Lung (tissue), 11 donors: ENCODE measurements at regions not wholly inside any gene's neighbourhood (a gene's known extent, or its start where the extent isn't known, plus 50 kb on each side); places are given as distances from the start of the nearest gene placed in this dataset.

Source experiments
- ATAC-seq: fragments of 200-7000 bp; cut with Tn5 transposase; one replicate; pipeline ENCODE4 v1.9.1; 2020; ENCODE audit warnings: moderate number of reproducible peaks; ENCODE audit not compliant: insufficient read depth, low FRiP score
- DNase-seq, 3 donors: peaks; one replicate each; pipeline ENCODE4 v3.0.0-alpha.2; 2013 to 2017
- H3K27ac ChIP-seq, 2 donors: one replicate each; pipeline ENCODE4 v1.5.1; 2013; ENCODE audit warnings: mild to moderate bottlenecking in 2 of 2, moderate library complexity in 2 of 2, control low read depth in 1 of 2, inconsistent platforms in 1 of 2, low read depth in 1 of 2, low read length in 1 of 2
- H3K27me3 ChIP-seq, 3 donors: one replicate each; pipeline ENCODE4 v1.5.1; 2013; ENCODE audit warnings: low read length in 2 of 3; ENCODE audit not compliant: control insufficient read depth in 3 of 3, insufficient read depth in 3 of 3
- H3K36me3 ChIP-seq, 4 donors: one replicate each; pipeline ENCODE4 v1.5.1; 2013; ENCODE audit warnings: low read length in 4 of 4, mild to moderate bottlenecking in 1 of 4, moderate library complexity in 1 of 4; ENCODE audit not compliant: control insufficient read depth in 4 of 4, insufficient read depth in 4 of 4
- H3K4me1 ChIP-seq, 5 donors: one replicate each; pipeline ENCODE4 v1.5.1; 2013; ENCODE audit warnings: low read length in 5 of 5, mild to moderate bottlenecking in 2 of 5, moderate library complexity in 1 of 5; ENCODE audit not compliant: control insufficient read depth in 5 of 5, insufficient read depth in 5 of 5
- H3K4me3 ChIP-seq: one replicate; pipeline ENCODE4 v1.5.1; 2013; ENCODE audit warnings: mild to moderate bottlenecking, control low read depth, moderate library complexity
- H3K9ac ChIP-seq, 2 donors: one replicate each; pipeline ENCODE4 v1.5.1; 2013; ENCODE audit warnings: low read length in 2 of 2, control low read depth in 1 of 2; ENCODE audit not compliant: insufficient read depth in 1 of 2
- H3K9me3 ChIP-seq, 4 donors: one replicate each; pipeline ENCODE4 v1.5.1; 2013; ENCODE audit warnings: low read length in 3 of 4, mild to moderate bottlenecking in 1 of 4, moderate library complexity in 1 of 4; ENCODE audit not compliant: control insufficient read depth in 4 of 4, insufficient read depth in 3 of 4
- CTCF ChIP-seq: IDR thresholded peaks from 2 replicates; pipeline ENCODE4 v1.5.1; 2012; ENCODE audit warnings: mild to moderate bottlenecking; ENCODE audit errors: control extremely low read depth, extremely low read depth
- WGBS, 2 donors: extraction: QIAGEN DNeasy Blood & Tissue Kit; methylation state at CpG; one replicate each; pipeline ENCODE4 v1.1.7; 2013; 5-methylcytosine and 5-hydroxymethylcytosine counted together
- donor health status: control.
- donor health status: control.
- donor health status: Bipolar disorder and iron deficiency.
- donor health status: healthy.
- donor health status: DM: yes; HTN: yes; CAD: no.

- no peak for TF ChIP-seq CTCF
- 88 to 97% methylated on average over 2 of the region's 2 CpGs for WGBS, 2 donors
- no peak overlapping the region for H3K4me3 ChIP-seq
- H3K9me3 ChIP-seq = peaks cover 0 to 2% (median 0%) of the 10 kb centered on the region in 4 donors
- no peak overlapping the region for H3K9ac ChIP-seq
- no peak for ATAC-seq
- H3K36me3 ChIP-seq = no peaks in the 10 kb centered on the region
- no peak overlapping the region for H3K27ac ChIP-seq
- H3K4me1 ChIP-seq = peaks cover 0 to 2% (median 0%) of the 10 kb centered on the region in 5 donors
- H3K27me3 ChIP-seq = no peaks in the 10 kb centered on the region
- no peak for DNase-seq
Measured at GRCh38 chr7:33849004-33849403, 56.3 kb upstream of the BMPER start.

GRCh38 chr7:33849971-33850559 lies 55.3 kb upstream of the BMPER start:
- Histone ChIP-seq H3K9me3 (peaks cover 0 to 2% (median 0%) of the 10 kb centered on the region in 4 donors), H3K4me3 (no peak overlapping the region), H3K36me3 (no peaks in the 10 kb centered on the region), H3K27me3 (no peaks in the 10 kb centered on the region), H3K27ac (no peak overlapping the region), H3K9ac (no peak overlapping the region), H3K4me1 (peaks cover 0 to 2% (median 0%) of the 10 kb centered on the region in 5 donors)
- WGBS, 2 donors = 73 to 81% methylated on average over 3 of the region's 3 CpGs
- ATAC-seq (no peak), DNase-seq (no peak)
- no peak for TF ChIP-seq CTCF

- no peaks in the 10 kb centered on the region for H3K36me3 ChIP-seq
- H3K27me3 ChIP-seq = no peaks in the 10 kb centered on the region
- ATAC-seq = no peak
- H3K9me3 ChIP-seq = peaks cover 0 to 2% (median 0%) of the 10 kb centered on the region in 4 donors
- 73 to 81% methylated on average over 1 of the region's 1 CpG for WGBS, 2 donors
- DNase-seq = no peak
- TF ChIP-seq CTCF = no peak
- no peak overlapping the region for H3K4me3 ChIP-seq
- no peak overlapping the region for H3K27ac ChIP-seq
- H3K9ac ChIP-seq = no peak overlapping the region
- H3K4me1 ChIP-seq = peaks cover 0 to 2% (median 0%) of the 10 kb centered on the region in 5 donors
Measured at GRCh38 chr7:33850768-33851167, 54.6 kb upstream of the BMPER start.

- no peak for TF ChIP-seq CTCF
- H3K27me3 ChIP-seq = no peaks in the 10 kb centered on the region
Measured at GRCh38 chr7:33852838-33853237, 52.5 kb upstream of the BMPER start.

More at GRCh38 chr7:33852838-33853237, 52.5 kb upstream of the BMPER start:
- DNase-seq = no peak
- no peak overlapping the region for H3K27ac ChIP-seq
- no peaks in the 10 kb centered on the region for H3K36me3 ChIP-seq
- H3K4me3 ChIP-seq = no peak overlapping the region
- H3K9ac ChIP-seq = no peak overlapping the region
- peaks cover 0 to 2% (median 0%) of the 10 kb centered on the region in 5 donors for H3K4me1 ChIP-seq
- ATAC-seq = no peak
- WGBS, 2 donors = 73 to 84% methylated on average over 3 of the region's 3 CpGs
- H3K9me3 ChIP-seq = peaks cover 0 to 2% (median 0%) of the 10 kb centered on the region in 4 donors
